H7 (cell line): ENCODE measurements at regions not wholly inside any gene's neighbourhood (a gene's known extent, or its start where the extent isn't known, plus 50 kb on each side); places are given as distances from the start of the nearest gene placed in this dataset.
"Not testable (repeated sequence)": the region's sequence is repeated elsewhere in the genome, so short reads cannot be mapped to it uniquely, and the experiment has no call there.

Experiments used
- DNase-seq: peaks from one replicate; pipeline ENCODE4 v3.0.0; 2012
- H3K27me3 ChIP-seq: 2 replicates; pipeline ENCODE4 v1.6.0; 2011; ENCODE audit warnings: mild to moderate bottlenecking, low read length; ENCODE audit not compliant: control insufficient read depth, insufficient read depth
- H3K36me3 ChIP-seq: replicated peaks from 2 replicates; pipeline ENCODE4 v1.5.1; 2011; ENCODE audit warnings: low read length; ENCODE audit not compliant: control insufficient read depth, insufficient read depth
- H3K4me3 ChIP-seq: 2 replicates; pipeline ENCODE4 v1.5.1; 2011; ENCODE audit warnings: low read depth, mild to moderate bottlenecking, control low read depth, low read length, moderate library complexity; ENCODE audit not compliant: insufficient read depth

DNA sequence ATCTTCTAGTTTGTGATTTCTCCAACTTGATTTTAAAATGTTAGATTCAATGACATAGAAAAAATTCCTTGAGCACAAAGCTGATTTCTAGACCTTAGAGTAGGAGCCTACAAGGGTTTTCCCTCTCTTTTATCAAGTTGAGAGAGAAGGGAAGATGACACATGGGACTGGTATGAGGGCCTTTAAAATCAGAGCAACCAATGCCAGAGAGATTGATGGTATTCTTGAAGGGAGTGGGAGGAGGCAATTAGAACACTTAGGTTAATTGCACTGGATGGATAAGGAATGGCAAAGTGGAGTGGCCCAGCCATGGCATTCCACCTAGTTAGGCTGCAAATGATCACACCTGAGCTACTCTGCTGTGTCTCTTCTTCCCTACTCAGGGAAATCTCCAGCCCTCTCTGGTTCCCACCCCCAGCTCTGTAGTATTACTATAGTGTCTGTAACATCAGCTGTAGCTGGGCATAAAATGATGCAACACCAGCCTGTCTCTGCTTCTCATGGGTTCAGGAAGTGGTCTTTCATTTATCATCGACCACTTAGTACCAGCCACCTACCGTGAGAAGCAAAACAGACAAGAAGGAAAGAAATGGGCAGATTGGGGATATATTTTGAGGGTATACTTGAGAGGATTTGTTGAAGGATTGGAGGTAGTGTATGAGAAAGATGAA lies 333.6 kb downstream of the DLEU7 start:
- Histone ChIP-seq H3K4me3 (no peak overlapping the region), H3K27me3 (no peaks in the 10 kb centered on the region), H3K36me3 (no peaks in the 10 kb centered on the region)
- no peak for DNase-seq

DNA sequence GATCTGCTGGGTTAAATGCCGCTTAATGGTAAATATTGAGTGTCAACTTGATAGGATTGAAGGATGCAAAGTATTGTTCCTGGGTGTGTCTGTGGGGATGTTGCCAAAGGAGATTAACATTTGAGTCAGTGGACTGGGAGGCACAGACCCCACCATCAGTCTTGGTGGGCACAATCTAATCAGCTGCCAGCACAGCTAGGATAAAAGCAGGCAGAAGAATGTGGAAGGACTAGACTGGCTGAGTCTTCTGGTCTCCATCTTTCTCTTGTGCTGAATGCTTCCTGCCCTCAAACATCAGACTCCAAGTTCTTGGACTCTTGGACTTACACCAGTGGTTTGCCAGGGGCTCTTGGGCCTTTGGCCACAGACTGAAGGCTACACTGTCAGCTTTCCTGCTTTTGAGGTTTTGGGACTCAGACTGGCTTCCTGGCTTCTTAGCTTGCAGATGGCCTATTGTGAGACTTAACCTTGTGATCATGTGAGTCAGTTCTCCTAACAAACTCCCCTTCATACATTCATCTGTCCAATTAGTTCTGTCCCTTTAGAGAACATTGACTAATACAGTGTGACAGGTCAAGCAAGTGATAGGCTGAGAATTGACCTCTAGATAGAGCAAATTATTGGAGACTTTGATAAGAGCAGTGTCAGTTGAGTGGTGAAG lies 332.5 kb downstream of the DLEU7 start:
- DNase-seq, H3K27me3 ChIP-seq, H3K4me3 ChIP-seq, H3K36me3 ChIP-seq: not testable (repeated sequence)

DNA sequence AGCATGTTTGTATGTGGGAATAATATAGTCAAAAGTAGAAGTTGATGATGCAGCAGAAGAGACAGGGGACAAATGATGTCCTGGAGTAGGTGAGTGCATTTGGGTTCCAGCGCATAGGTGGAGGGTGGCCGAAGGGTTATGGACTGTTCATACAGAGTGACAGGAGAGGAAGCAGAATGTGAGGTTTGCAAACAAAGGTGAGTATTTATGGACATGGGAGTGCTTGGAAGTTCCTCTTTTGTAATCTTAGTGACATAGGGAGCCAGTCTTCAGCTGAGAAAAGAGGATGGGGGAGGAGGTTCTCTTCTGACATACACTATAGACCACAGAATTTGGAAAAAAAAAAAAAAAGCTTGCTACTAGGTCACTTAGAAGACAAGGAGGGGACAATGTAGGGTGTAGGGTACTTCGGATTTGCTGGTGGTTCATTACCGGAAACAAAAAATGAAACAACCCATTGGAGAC lies 331.6 kb downstream of the DLEU7 start:
- Histone ChIP-seq H3K36me3 (no peaks in the 10 kb centered on the region), H3K27me3 (no peaks in the 10 kb centered on the region), H3K4me3 (no peak overlapping the region)
- DNase-seq = no peak

DNA sequence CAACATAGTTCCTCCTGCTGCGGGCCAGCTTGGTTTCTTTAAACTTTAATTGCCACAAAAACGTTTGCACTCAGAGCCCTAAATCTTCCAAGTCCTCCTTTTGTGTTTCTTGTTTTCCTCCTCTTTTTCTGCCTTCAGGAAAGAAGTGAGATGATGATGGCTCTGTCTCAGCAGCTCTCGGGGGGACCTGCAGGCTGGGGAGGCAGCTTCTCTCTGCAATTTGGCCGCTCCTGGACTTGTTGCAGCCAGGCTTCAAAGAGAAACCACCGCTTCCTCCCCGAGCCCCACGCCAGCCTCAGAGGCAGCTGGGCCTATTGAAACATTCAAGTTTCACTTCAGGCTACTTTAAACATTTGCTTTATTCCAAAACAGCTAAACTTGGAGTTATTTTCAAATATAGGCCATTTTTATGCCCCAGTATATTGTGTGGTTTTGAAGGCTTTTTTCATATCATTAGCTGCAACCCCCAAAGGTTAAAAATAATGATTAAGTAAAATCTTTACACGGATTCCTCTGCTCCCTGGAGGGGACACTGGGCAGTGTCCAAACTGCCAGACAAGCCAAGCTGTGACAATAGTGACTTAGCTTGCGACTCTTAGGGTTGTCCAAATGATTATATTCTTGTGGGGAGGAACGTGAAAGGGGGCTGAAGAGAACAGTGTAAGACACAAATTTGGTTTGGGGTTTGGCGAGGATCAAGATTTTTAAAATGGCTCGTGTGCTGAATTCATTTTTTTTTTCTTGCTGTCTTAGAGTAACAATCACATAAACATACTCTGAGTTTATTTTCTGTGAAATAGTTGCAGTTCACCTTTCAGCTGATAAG lies 330.8 kb downstream of the DLEU7 start:
- no peak overlapping the region for H3K4me3 ChIP-seq
- DNase-seq = no peak
- no peaks in the 10 kb centered on the region for H3K27me3 ChIP-seq
- no peaks in the 10 kb centered on the region for H3K36me3 ChIP-seq

DNA sequence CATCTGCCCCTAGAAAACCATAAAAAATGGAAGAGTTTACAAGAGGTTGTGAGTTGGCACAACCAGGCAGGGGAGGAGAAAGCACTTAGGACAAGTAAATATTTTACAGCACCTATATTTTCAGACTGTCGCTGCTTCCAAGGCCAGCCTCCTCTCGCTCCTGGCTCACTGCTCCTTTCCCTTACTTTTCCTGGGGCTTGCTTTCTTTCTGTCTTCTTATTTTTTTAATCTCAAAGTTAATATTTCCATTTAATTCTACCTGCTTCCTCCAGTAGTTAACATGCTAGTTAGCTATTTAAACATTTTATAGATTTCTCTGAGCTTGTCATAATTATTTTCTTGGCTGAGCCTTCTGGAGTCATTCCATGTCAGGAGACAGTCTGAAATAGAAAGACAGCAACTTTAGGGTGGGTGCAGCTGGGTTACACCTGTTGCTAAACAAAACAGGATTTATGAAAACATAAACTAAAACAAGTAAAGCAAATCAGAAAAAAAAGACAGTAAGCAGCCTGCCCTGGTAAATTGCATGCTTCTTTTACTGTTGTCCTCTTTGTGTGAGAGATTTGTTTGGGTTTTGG lies 330.1 kb downstream of the DLEU7 start:
- H3K4me3 ChIP-seq = no peak overlapping the region
- no peaks in the 10 kb centered on the region for H3K27me3 ChIP-seq
- DNase-seq = no peak
- H3K36me3 ChIP-seq = no peaks in the 10 kb centered on the region

DNA sequence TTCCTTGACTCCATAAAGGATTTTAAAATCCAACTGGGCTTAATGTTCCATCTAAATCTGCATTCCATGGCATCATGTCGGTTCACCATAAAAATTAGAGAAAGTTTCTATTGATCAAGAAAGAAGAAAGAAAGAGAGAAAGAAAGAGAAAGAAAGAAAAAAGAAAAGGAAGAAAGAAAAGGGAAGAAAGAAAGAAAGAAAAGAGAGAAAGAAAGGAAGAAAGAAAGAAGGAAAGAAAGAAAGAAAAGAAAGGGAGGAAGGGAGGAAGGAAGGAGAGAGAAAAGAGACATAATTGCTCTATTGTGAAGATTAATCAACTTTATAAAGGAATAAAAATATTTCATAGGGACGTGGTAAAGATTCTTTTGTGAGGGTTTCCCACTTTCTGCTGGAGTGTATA lies 329.2 kb downstream of the DLEU7 start:
- no peaks in the 10 kb centered on the region for H3K36me3 ChIP-seq

DNA sequence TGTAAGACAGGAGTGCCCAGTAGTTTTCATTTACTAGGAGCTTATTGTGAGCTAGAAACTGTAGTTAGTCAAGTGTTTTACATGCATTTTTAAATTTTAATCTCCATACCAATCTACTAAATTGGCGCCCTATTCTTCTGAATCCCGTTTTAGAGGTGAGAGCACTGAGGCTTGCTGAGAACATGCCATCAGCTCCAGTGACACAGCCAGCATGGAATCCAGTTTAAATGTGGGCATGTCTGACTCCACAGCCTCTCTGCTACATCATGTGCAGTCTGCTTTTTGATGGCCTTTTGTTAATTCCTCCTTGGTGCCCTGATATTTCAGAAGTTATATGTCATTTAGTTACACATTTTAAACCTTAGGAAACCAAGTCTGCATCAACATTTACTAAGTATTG lies 325.4 kb downstream of the DLEU7 start:
- Histone ChIP-seq H3K27me3 (no peaks in the 10 kb centered on the region), H3K4me3 (no peak overlapping the region), H3K36me3 (no peaks in the 10 kb centered on the region)
- no peak for DNase-seq

More for the DNA sequence above, 329.2 kb downstream of the DLEU7 start:
- no peak for DNase-seq
- Histone ChIP-seq H3K27me3 (no peaks in the 10 kb centered on the region), H3K4me3 (no peak overlapping the region)

DNA sequence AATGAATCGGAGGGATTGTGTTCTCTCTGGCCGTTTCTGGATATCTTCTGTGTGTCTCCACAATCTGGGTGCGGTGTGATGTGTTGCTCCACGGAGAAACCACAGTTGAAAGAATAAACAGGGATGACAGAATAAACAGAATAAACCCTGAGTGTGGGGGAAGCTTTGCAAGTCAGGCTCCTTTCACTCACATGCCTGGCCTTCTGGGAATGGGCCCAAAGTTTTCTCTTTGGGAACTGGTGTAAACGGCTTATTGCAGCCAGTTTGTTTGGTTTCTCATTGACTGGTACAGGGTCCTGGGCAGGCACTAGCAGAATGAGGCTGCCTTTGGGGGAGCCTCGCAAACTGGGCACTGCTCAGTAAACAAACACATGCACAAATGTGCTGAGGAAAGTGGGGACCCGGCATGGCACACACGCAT lies 324.7 kb downstream of the DLEU7 start:
- no peak overlapping the region for H3K4me3 ChIP-seq
- H3K27me3 ChIP-seq = no peaks in the 10 kb centered on the region
- DNase-seq = no peak
- H3K36me3 ChIP-seq = no peaks in the 10 kb centered on the region

DNA sequence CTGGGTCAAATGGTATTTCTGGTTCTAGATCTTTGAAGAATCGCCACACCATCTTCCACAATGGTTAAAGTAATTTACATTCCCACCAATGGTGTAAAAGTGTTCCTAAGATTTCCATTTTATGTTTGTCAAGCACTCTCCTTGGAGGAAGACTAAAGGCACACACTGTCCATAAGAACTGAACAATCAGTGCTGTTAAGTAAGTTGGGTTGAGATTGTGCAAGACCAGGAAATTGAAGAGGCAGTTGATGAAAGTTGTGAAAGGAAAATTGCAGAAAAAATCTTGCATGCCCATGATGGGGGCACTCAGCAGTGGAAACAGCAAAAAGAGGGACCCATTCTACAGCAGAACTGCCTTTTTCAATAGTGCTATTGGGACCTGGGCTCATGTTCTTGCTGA lies 323.6 kb downstream of the DLEU7 start:
- Histone ChIP-seq H3K27me3 (no peaks in the 10 kb centered on the region), H3K36me3 (no peaks in the 10 kb centered on the region), H3K4me3 (no peak overlapping the region)
- no peak for DNase-seq

DNA sequence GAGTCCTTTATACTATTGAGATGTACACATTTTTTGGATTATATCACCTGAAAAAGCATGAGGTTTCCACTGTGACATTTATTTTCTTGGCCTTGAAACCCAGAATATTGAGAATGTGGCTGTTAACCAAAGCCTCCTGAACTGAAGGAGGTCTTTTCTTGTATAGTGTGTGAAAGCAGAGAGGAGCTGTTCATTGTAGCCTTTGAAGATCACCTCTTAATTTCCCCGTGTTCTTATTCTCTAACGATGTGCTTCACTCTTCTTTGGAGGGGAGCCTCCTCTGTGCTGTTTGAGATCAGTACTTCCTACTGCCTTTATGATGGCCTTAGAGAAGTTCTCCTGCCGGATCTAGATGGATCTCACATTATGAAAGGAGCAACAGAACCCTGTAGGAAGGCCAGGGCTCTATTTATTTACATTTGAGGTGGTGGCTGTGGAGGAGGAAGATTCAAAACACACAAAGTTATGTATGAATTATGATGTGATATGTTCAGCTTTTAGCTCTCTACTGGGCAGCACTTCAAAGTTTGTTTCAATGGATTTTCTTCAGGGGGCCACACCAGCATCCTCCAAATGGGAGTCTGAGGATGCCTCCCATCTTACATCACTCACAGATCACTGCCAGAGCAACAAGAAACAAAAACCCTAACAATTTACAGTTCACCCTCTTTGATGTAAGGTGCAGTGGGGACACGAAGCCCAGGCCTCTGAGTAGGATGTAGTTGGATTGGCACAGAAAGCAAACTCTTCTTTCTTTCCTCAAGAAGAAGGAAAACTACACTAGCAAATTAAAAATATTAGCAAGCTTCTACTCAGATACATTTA lies 322.3 kb downstream of the DLEU7 start:
- Histone ChIP-seq H3K27me3 (no peaks in the 10 kb centered on the region), H3K36me3 (no peaks in the 10 kb centered on the region), H3K4me3 (no peak overlapping the region)
- DNase-seq = no peak

DNA sequence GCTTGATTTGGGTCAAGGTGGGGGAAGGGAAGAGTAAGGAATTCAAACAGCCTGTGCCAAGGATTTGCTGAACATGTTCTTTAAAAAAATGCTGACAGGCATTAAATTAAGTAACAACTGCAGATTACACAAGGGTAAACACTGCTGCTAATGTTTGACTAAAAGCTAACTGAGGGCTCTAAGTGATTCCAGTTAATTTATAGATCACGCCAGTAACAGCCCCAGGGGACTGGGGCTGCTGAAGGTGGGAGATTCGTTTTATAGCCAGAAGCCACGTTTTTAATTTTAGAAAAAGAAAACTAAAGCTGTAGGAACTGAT lies 321.7 kb downstream of the DLEU7 start:
- H3K27me3 ChIP-seq = no peaks in the 10 kb centered on the region
- H3K36me3 ChIP-seq = no peaks in the 10 kb centered on the region
- H3K4me3 ChIP-seq = no peak overlapping the region
- no peak for DNase-seq

DNA sequence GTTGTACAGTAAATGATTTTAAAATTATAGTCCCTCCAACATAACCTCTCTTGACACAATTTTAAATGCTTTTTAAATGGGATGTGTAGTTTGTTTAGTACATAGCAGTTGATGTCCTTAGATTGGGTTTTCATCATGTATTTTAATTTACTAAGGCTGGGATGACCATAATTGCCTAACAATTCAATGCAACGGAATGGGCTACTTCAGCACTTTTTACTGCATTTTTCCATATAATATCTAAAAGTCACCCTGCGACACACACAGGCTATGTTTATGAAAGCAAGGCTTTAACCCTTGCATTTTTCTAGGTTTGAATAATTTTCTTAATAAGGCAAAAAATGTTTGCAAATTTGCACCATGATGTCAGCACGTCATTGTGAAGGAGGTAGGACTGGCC lies 321.0 kb downstream of the DLEU7 start:
- DNase-seq = no peak
- H3K36me3 ChIP-seq = no peaks in the 10 kb centered on the region
- no peaks in the 10 kb centered on the region for H3K27me3 ChIP-seq
- no peak overlapping the region for H3K4me3 ChIP-seq

DNA sequence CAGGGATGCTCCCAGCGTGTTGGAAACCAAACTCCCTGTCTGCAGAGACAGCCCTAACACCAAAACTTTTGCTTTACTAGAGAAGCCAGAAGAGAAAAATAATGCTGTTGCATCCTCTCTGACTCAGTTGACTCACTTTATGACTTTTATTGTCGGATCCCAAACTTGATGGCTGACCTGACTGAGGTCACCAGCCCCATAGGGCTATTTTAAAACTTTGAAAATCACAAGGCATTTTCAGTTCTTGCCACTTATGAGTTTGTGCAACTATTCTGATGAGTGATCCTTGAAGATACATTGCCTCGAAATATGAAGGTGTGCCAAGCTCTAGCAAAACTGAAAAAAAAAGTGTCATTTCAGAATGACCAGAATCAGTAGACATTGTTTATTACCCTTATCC lies 320.2 kb downstream of the DLEU7 start:
- H3K27me3 ChIP-seq = no peaks in the 10 kb centered on the region
- DNase-seq = no peak
- H3K36me3 ChIP-seq = no peaks in the 10 kb centered on the region
- no peak overlapping the region for H3K4me3 ChIP-seq

DNA sequence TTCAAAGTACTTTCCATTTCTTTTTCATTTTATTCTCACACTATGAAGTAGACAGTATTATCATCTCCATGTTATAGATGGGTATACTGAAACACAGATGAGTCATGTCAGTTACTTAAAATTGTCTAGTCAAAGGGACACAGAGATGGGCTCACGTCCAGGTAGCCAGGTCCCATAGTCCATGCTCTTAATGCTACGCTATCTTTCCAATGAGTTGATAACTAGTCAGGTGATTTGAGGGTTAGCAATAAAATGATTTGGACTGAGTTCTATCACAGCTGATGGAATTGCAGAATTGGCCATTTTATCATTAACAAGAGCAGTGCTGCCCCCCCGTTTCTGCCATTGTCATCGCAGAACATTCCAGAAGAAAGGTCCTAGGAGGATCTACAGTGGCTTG lies 318.9 kb downstream of the DLEU7 start:
- DNase-seq = no peak

More for the DNA sequence above, 318.9 kb downstream of the DLEU7 start:
- no peaks in the 10 kb centered on the region for H3K36me3 ChIP-seq
- H3K27me3 ChIP-seq = no peaks in the 10 kb centered on the region
- H3K4me3 ChIP-seq = no peak overlapping the region
